GM21528 (cell line): ENCODE measurements at regions not wholly inside any gene's neighbourhood (a gene's known extent, or its start where the extent isn't known, plus 50 kb on each side); places are given as distances from the start of the nearest gene placed in this dataset.

Experiments
- ATAC-seq: cut with Tn5 transposase; IDR thresholded peaks from one replicate; pipeline ENCODE4 v1.9.1; 2021; ENCODE audit warnings: mild to moderate bottlenecking, moderate library complexity; ENCODE audit not compliant: unreplicated experiment, low FRiP score

DNA sequence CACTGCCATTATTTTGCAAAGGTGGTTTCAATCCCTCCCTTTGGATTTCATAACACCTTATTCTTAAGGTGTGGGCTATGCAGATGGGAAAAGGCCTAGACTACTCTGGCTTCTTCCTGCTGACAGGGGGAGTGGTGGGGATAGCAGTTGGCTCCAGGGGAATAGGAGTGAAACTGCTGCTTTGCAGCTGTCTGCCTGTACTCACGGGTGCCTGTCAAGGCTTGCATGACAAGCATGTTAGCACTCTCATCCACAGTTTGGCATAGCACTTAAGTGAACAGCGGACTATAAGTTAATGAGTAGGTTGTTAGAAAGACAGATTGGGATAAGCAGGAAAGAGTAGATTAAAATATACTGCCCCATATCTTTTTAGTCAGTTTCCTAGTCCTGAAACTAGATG, 287.5 kb upstream of the DAB1 start:
- no peak for ATAC-seq

DNA sequence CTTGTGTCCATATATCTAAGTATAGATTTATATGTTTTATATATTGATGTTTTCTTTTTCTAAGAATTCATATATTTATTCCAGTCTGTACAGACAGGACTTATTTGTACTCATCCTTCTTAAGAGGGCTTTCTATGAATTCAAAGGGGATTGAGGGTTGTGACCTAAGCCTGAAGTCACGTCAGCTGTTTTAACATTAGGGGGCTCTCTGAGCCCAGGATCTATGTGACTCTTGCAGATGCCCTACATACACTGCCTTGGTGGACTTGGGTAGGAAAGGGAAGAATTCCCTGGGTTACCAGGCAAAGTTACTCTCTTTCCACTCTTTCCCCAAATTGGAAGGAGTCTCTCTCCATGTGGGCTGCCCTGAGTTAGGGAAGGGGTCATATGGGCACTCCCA, 283.8 kb upstream of the DAB1 start:
- no peak for ATAC-seq

DNA sequence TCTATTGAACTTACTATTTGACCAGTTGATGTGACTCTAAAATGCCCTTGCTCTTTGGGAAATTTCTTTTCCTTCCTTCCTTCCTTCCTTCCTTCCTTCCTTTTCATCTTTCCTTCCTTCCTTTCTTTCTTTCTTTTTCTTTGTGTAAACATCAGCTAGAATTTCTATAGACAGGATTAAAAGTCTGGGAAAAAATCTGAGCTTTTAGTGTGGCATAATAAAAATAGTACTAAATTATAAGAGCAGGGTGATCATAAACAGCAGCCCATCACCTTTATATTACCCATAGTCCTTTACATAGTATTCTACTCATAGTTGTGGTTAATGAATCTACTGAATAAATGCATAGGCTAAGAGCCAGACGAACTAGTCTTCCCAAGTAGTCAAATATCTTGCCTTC, 281.0 kb upstream of the DAB1 start:
- ATAC-seq, result no peak

DNA sequence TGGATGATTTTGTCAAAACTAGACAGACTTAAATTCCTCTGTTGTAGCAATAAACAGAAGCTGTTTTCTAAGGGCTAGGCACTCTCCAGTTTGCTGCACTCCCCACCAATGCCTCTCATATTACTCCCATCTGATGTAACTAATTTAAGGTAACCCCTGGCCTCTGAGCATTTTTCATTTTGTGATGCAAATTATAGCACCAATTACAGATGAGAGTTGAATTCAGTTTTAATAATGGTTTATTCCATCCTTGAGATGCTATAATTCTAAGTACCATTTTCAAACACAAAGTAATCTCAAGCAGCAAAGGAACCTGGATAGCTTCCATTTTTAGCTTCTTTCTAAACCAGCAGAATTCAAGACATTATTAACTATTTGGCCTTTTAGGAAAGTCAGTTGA, 280.4 kb upstream of the DAB1 start:
- no peak for ATAC-seq

GRCh38 chr1:57696904-57697303, 273.0 kb upstream of the DAB1 start:
- no peak for ATAC-seq

GRCh38 chr1:57696043-57696442, 272.2 kb upstream of the DAB1 start:
- ATAC-seq, result no peak

- ATAC-seq, result no peak
These were observed 262.4 kb upstream of the DAB1 start for GRCh38 chr1:57686306-57686705.

DNA sequence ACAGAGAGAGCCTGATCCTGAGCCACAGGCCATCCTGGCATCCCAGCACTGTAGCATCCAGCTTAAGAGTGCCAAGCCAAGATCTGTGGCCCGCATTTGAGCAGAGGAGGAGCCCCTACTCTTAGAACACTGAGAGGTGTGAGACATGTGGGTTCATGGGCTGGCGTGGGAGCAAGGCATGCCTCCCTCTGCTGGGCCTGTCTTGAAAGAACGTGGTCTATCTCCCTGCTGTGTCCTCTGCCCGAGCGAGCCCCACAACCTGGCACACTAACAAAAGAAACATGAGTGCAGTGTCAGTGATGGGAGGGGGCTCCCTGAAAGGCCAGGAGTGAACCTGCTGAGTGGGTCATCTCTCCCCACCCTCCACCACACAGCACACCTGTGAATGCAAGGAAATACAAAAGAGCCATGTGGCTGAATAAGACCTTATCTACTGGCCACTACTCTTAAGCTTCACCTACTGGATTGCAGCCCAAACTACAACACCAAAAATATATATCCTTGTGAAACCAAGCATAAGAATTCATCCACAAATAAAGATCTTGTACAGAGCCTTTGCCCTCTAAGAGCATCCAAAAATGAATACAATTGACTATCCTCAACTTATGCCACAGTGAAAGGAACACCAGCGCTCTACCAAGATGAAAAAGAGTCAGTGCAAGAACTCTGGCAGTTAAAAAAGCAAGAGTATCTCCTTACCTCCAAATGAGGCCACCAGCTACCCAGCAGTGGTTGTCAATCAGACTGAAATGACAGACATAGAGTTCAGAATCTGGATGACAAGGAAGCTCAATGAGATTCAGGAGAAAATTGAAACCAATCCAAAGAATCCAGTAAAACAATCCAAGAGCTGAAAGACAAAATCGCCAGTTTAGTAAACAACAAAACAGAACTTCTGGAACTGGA, 259.4 kb upstream of the DAB1 start:
- ATAC-seq, result no peak

- ATAC-seq, result no peak
These were observed 254.3 kb upstream of the DAB1 start for GRCh38 chr1:57678138-57678537.

- ATAC-seq, result no peak
These were observed 251.9 kb upstream of the DAB1 start for GRCh38 chr1:57675776-57676175.

DNA sequence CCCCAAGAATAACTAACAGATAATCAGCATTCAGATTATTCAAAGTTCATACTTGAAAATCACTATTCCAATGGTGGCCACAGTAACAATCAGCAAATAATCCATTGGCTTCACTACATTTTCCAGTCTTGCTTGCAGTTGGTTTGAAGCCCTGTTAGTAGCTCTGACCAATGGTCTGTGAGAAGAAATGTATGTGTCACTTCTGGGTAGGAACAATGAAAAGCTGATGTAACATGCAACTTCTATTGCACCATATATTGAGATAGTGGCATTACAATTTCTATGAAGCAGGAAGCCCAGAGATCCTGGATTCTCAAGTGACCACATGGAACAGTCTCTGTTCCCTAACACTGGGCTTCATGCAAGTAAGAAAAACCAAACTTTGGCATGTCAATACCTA, 250.9 kb upstream of the DAB1 start:
- no peak for ATAC-seq

DNA sequence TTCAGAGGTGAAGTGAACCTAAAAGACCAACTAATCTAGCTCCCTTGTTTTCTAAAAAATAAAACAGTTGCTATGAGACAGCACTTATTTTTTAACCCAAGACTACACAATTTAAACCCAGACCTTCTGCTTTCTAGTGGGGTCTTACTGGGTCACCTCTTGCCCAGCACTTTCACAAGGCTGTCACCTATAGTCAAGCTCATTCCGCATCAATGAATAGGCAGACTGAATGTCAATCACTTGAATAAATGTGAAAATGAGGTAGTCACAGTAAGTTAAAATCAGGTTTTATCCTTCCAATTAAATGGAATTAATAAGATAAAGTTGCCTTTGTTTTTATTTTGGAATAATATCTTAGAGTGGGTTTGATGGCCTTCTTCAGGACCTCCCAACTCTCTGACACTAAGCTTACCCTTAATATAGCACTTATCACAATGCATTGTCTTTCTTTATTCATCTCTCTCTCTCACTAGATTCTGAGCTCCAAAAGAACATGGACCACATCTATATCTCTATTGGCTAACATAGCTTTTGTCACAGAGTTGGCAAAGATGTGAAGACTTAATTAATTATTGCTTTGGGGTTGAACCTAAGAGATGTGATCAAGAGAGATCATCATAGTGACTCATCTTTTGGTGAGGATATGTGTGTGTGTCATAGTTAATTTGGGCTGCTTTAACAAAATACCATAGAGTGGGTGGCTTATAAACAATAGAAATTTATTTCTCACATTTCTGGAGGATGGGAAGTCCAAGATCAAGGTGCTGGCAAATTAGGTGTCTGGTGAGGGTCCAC, 248.7 kb upstream of the DAB1 start:
- ATAC-seq, result no peak

GRCh38 chr1:57671750-57672149, 247.9 kb upstream of the DAB1 start:
- no peak for ATAC-seq

GRCh38 chr1:57659804-57660203, 235.9 kb upstream of the DAB1 start:
- ATAC-seq, result no peak

- no peak for ATAC-seq
These were observed 231.3 kb upstream of the DAB1 start for GRCh38 chr1:57655161-57655560.

GRCh38 chr1:57644667-57645066, 220.8 kb upstream of the DAB1 start:
- no peak for ATAC-seq

- no peak for ATAC-seq
These were observed 214.4 kb upstream of the DAB1 start for GRCh38 chr1:57638239-57638638.

GRCh38 chr1:57637155-57637554, 213.3 kb upstream of the DAB1 start:
- ATAC-seq, result no peak

DNA sequence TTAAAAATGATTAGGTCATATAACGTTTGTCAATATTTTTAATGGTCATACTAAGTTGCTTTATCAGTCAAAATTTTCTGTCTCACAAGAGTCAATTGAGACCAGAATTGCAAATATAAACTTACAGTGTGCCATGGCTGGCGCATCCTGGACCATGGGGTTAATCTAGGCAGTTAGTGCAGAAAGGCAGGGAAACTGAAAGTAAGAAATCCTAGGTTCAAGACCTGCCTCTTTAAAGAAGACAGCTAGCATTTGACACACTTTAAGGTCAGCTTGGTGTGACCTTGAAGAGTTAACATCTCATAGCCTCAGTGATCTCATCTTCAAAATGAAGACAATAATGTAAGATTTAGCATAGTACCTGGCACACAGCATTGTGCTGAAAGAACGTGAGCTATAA, 210.0 kb upstream of the DAB1 start:
- ATAC-seq, result no peak

DNA sequence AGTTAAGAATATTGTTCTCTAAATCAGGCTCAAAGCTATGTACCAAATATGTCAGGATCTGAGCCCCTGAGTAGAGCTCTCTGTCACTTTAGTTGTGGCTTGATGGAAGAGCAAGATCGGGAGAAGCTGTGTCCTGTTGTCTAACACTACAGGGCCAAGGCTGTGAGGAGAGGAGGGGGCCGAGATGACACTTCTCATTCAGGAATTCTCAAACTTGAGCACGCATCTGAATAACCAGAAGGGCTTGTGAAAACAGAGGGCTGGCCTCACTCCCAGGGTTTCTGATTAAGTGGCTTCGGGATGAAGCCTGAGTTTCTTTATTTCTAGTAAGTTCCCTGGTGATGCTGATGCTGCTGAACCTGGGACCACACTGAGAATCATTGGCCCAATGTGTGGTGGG, 209.2 kb upstream of the DAB1 start:
- ATAC-seq, result no peak

DNA sequence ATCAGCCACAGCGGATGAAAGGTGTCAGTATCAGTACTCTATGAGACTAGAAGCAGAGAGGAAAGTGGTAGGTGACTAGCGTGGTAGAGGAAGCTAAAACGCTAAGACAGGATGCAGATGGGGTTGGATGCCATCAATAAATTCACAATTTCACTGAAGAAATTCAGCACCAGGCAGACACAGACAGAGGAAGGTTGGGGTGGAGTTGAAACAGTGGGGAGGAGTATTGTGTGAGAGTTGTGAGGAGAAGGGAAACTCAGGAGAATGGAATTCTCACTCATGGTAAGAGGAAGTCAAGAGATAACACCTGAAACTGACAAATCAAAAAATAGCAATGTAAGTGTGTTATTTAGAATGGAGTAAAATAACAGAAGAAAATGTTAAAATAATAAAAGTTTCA, 208.5 kb upstream of the DAB1 start:
- no peak for ATAC-seq

DNA sequence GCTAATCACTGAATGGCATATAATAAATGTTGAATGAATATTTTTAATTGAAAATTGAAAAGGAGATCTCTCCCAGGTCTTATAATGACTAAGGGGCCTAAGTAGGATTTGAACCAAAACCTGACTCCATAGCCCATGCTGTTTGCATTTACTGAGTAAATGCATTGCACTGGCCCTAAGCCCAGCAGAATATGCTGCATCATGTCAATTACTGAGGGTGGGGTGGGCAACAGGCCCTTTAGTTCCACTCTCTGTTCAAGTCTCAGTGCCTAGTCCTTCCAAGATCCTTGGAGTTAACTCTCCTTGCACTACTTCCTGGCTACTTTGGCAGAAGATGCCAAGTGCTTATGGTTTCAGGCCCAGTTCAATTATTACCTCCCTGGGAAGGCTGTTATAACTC, 203.8 kb upstream of the DAB1 start:
- no peak for ATAC-seq
